HG03060 (cell line): ENCODE measurements at regions not wholly inside any gene's neighbourhood (a gene's known extent, or its start where the extent isn't known, plus 50 kb on each side); places are given as distances from the start of the nearest gene placed in this dataset.

ENCODE experiments used
- ATAC-seq: cut with Tn5 transposase; IDR thresholded peaks from one replicate; pipeline ENCODE4 v1.9.1; 2021; ENCODE audit warnings: low read depth, moderate number of reproducible peaks; ENCODE audit not compliant: unreplicated experiment

DNA sequence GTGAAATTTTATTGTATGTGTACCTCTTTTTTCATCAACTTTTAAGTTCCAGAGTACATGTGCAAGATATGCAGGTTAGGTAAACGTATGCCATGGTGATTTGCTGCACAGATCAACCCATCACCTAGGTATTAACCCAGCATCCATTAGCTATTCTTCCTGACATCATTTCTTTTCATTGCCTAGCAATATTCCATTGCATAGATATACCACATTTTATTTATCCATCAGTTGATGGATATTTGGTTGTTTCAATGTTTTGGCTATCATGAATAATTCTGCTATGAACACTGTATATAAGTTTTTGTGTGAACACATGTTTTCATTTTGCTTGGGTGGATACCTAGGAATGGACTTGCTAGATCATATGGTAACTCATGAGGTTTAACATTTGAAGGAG is 439.9 kb upstream of the SOX5 start:
- ATAC-seq, result no peak

DNA sequence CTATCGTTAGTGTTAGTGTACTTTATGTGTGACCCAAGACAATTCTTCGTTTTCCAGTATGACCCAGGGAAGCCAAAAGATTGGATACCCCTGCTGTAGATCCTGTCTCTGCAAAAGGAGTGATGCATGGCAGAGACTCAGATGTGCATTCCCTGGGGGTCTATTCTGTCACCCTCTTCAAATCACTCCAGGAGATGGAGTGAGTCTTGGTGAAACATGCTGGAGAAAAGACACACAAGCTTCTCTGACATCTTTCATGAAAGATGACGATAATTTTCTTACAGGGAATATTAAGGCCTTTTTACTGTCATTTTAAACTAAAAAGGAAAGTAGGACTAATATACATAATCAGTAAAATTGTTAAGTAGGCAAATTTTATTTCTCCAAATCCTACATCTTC is 437.9 kb upstream of the SOX5 start:
- no peak for ATAC-seq

- no peak for ATAC-seq
Measured at GRCh38 chr12:24386836-24387235, 437.4 kb upstream of the SOX5 start.

GRCh38 chr12:24381790-24382189 is 432.3 kb upstream of the SOX5 start:
- ATAC-seq, result no peak

- ATAC-seq, result no peak
Measured at GRCh38 chr12:24379861-24380521, 430.5 kb upstream of the SOX5 start.

- no peak for ATAC-seq
Measured at GRCh38 chr12:24379433-24379832, 430.0 kb upstream of the SOX5 start.

- ATAC-seq, result peak; percentile 66
Measured at GRCh38 chr12:24378548-24379407, 429.3 kb upstream of the SOX5 start.

DNA sequence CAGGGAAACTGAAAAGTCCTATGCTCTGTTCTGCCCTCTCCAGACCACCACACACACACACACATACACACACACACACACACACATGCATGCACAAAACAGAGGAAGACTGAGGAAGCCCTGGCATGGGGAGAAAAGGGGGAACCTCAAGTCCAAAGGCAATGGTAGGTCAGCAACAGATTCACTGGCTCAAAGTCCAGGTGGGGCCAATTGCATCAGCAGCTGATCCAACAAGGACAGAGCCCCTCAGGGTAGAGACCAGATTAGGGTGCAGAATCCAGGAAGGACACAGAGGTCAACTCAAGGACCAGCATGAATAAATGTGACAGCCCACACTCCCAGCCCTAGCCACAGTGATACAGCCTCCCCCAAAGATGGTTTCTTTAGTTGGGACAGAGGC is 425.0 kb upstream of the SOX5 start:
- no peak for ATAC-seq

GRCh38 chr12:24373004-24373403 is 423.5 kb upstream of the SOX5 start:
- no peak for ATAC-seq

DNA sequence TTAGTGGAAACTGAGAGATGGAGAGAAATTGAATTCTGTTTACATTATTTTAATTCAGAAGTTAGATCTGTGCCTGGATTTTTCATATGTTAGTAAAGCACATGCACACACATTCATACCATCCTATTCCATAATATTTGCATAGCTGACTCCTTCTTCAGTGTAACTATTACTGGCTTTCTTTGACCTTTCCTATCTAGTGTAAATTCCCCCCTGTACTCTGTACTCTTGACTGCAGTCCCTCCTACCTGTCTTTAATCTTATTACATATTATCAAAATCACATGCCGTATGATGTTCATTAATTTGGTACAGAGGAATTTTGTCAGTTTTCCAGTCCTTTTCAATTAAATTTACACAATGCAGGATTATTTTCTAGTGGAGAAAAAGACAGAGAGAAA is 417.0 kb upstream of the SOX5 start:
- ATAC-seq, result no peak

DNA sequence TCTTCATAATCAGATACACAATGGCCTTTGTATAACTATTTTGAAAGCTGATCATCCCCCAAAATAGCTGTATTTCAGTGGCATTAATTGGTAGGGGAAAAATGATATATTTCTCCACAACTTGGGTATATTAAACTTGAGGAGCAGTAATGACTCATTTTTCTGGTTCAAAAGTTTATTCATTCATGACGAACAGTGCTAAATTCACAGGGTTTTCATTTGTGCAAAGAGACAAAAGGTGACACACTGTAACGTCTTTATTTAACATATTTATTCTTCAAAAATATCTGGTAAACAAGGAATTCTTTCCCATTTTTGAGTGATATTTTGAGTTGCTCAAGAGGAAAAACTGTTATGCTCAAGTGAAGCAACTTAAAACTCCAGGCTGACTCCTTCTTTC is 415.5 kb upstream of the SOX5 start:
- ATAC-seq, result no peak

DNA sequence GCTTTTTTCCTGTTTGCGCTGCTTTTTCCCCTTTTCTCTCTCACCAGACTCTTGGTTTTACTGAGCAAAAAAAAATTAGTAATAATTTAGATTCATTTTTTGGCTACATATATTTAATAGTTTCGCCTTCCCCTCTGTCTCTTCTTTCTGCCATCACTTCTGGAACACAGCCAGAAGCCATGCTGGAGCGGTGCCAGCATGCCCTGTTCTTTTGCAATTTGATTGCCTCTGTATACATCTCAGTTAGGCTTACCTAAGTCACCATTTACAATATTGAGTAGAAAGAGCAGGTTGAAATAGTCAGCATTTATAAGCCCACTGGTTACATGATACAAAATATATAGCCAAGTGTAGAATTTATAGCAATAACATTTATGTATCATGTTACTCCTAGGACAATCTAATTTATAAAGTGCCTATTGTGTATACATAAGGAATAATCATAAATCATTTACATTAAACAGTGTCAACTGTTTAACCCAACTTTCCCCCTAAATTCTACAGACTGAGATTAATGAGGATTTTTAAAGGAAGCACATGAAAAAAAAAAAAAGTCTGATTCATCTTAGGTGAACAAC is 413.8 kb upstream of the SOX5 start:
- ATAC-seq, result no peak

DNA sequence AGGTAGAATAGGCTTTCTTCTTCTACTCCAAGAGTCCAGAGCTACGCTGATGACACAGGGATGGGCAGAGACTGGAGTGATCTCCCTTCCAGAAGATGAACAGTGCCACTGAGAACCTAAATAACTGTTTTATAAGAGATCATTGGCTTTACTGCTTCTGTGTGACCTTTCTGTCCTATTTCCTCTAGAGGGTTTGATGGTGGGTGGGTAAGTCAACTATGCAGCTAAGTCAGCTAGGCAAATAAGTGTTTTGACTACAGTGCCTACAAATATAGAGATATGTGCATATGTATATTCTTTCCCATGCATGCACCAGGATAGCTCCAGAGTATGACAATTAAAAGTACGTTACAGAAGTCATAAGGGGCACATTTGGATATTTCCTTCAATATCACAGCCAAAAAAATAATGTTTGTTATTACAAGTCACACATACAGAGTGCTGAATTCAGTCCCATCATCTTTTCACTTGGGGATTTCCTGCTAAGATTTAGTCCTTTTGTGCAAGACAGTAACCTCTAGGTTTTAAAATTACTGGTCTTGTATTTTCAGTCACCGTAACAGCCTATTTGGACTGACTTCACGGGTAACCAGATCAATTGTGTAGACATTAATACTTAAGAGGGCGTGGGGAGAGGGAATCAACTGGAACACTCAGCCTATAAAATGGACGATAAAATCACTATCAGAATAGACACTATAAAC is 412.6 kb upstream of the SOX5 start:
- no peak for ATAC-seq

- peak; percentile 65 for ATAC-seq
Measured at GRCh38 chr12:24360907-24361306, 411.4 kb upstream of the SOX5 start.

GRCh38 chr12:24360461-24360860 is 411.0 kb upstream of the SOX5 start:
- ATAC-seq, result peak; percentile 32

- no peak for ATAC-seq
Measured at GRCh38 chr12:24360057-24360456, 410.6 kb upstream of the SOX5 start.

GRCh38 chr12:24359418-24359817 is 409.9 kb upstream of the SOX5 start:
- ATAC-seq, result no peak

- peak; percentile 73 for ATAC-seq
Measured at GRCh38 chr12:24356240-24356804, 406.9 kb upstream of the SOX5 start.

DNA sequence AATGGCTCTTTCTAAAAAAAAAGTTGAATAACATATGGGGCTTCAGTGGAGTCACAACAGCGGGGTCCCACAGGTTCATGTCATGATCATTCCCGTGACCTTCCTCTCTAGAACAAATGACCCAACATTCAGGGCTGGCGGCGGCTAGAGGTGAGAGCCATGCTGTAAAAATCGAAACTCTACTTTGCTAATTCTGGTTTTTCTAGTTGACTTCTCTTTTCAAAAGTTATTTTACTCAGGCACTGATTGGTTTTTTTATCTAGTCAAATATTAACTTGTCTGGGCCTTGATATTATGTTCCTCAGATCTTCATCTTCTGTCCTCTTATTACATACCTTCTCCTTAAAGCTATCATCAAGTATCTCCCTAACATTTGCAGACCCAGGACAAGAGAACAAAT is 402.9 kb upstream of the SOX5 start:
- ATAC-seq, result no peak

DNA sequence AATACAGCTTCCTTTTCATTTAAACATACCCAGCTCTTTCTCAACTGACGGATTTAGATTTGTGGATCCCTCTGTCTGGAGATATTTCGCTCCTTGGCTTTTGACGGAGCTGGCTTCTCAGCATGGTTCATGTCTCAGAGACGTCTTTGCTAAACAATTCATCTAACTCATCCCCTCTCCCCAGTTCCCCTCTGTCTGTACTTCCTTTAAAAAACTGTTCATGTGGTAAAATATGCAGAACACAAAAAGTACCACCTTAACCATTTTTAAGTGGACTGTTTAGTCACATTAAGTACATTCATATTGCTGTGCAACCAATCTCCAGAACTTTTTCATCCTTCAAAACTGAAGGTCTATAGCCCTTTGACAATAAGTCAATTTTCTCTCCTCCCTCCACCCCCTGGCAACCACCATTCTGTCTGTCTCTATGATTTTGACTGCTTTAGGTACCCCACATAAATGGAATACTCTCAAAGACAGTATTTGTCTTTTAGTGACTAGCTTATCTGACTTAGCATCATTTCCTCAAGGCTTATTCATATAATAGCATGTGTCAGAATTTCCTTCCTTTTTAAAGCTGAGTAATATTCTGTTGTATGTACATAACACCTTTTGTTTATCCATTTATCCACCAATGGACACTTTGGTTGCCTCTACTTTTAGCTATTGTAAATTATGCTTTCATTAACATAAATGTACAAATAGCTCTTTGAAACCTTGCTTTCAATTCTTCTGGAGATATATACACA is 399.8 kb upstream of the SOX5 start:
- no peak for ATAC-seq
